Activated CD8-positive, alpha-beta memory T cell treated with anti-CD3 and anti-CD28 coated beads for 4 hours (primary cell): ENCODE measurements at regions not wholly inside any gene's neighbourhood (a gene's known extent, or its start where the extent isn't known, plus 50 kb on each side); places are given as distances from the start of the nearest gene placed in this dataset.

ENCODE experiments used
- DNase-seq, 2 donors: peaks; one replicate each; pipeline ENCODE4 v3.0.0-alpha.2; 2020; ENCODE audit warnings: low read depth in 2 of 2

DNA sequence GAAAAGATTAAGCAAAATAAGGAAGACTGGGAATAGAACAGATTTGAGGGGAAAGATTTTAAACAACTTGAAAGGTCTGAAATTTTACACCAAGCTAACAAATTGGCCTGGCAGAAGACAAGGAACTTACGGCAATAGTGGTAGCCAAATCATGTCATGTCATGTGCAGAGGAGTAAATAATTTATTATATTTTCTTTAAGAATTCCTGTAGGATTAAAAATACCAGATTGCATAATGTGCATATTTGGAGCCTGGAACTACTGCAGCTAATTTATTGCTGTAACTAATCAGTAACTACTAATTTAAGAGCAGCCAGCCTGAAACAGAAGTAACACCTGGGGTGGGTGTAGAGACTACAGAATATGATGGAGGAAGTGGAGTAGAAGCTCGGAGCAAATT lies 334.3 kb downstream of the TGFB2 start:
- DNase-seq: no peak

DNA sequence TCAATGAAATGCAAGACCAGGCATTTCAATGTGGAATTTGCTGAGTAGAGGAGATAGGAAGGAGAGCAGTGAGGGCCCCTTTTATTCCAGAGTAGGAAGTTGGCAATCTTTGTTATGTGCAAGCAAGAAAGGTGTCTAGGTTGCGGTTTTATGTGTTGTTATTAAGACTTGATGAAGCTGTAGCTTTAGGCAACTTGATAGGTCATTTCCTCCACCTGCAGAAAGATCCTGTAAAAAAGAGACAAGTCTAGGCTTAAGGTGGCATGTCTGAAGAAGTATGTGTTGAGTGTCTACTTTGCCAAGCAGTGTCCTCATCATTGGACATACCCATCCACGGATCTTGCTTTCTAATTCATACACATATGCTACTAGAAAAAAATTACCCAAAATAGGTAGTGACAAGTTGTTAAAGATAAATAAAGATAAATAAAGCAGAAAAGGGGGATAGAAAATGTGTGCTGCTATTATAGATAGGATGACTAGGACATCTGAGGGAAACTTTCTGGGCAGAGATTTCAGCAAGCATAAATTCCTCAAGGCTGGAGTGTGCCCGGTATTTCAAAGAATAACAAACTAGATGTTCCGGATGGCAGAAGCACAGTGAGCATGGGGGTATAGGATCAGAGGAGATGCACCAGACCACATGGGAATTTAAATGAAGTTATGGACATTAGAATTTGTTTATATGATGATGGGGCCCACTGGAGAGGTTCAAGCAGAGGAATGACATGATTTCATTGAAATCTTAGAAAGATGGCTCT lies 335.0 kb downstream of the TGFB2 start:
- no peak for DNase-seq

DNA sequence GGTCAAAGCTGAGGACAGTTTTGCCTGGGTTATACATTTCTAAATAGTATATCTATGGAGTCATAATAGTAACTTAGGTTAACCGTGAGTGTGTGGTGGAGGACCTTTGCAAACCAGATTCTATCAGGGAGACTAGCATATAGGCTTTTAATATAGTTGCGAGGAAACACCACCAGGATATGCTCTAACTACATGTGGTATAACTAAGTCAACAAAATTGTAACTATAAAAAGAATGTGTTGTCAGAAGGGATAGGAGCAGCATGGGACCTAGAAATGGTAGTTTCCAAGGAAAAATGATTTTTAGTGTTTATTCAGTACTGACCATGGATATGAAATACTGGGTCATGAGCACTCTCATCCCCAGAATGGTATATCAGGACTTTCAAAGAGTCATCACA lies 338.1 kb downstream of the TGFB2 start:
- DNase-seq: no peak

DNA sequence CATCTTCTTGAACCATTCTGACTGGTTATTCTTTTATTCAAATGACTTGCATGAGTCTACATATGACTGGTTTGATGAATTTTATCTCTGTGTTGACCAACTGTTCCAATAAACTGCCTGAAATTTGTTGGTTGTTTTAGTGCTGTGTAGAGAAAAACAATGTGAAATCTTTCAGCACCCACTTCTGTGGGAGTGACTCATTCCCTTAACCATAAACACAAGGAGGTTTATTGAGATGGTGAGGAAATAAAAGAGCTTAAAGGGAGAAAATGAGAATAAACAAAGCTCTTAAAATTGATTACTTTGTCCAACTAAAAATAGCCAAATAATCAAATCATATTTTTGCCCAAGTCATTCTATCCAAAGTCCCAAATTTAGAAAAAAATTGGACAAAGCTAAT lies 341.1 kb downstream of the TGFB2 start:
- DNase-seq: no peak

DNA sequence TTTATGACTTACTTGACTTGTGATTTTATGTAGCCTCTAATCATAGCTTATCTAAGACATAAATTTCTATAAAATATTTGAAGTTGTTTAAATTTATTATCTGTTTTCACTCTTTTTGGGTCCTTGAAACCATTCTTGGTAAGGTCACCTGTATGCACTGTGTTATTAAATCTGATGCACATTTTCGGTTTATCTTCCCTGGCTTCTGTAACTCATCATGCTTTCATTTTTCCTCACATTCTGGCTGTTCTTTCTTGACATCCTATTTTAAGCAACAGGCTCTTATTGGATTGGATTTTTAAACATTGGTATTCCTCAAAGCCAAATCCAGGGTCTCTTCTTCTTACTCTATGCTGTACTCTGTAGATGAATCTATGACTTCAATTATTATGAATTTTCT lies 341.6 kb downstream of the TGFB2 start:
- no peak for DNase-seq

DNA sequence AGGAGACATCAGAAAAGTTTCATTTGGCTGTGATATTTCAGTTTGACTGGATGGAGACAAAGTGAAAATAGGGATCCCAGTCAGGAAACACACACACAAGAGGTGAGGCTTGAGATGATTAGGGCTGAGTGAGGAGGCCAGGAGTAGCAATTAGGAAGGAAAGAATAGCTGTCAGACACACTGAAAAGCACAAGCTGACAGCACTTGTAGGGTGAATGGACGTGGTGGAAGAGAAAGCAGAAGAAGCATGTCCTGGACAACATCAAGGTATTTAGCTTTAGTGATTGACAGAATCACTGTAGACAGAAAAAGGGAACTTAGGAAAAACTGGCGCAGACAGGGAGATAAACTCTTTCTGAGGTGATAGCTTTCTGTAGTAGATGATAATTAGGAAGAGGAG lies 347.7 kb downstream of the TGFB2 start:
- DNase-seq: no peak

DNA sequence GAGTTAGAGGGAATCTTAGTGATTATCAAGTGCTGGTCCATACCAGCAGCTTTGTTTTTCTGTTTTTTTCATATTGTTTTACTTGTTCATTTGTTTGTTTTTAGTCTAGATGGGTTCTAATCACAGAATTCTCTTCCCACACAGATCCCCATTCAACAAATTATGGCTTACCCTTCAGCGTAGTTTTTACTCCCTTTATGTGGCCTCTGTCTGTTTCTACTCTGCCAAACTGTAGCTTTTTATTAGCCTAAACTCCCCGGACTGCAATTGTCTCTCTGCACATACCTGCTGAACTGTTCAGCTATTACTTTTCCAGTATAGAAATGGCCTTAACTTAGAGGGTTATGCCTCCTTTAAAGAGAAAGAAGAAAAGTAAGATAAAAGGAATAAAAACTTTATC lies 348.5 kb downstream of the TGFB2 start:
- no peak for DNase-seq

DNA sequence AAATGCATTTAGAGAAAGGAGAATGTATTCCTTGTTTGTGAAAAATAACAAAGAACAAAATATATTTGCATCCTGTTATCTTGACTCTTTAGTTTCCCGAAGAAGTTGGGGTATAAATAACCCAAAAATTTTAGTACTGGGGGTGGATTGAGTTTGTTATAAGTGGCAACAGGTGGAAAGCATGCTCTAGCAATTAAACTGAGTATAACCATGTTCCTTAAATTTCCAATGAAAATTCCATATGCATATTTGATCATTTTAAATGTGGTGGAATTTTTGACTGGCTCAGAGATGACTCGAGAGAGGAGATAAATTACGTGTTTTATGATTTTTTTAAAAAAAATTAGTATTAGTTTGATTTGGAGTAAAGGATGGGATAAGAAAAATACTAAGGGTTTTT lies 348.9 kb downstream of the TGFB2 start:
- DNase-seq: no peak

DNA sequence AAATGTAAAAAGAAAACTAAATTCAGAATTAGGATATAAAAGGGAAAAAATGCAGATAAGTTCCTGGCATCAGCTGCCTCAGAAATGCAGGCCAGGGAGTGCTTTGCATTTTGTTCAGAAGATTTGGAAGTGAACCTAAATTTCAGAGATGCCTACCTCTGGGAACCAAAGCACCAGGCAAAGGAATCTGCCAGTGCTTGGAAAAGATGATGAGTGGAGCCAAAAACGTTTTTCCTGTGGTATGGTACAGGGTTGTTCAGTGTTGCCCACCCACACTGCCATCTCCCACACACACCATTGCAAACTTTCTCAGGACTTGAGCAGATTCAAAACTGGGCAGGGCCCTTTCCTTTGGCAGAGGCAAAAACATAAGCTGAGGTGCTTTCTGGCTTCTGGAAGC lies 349.5 kb downstream of the TGFB2 start:
- DNase-seq: no peak

DNA sequence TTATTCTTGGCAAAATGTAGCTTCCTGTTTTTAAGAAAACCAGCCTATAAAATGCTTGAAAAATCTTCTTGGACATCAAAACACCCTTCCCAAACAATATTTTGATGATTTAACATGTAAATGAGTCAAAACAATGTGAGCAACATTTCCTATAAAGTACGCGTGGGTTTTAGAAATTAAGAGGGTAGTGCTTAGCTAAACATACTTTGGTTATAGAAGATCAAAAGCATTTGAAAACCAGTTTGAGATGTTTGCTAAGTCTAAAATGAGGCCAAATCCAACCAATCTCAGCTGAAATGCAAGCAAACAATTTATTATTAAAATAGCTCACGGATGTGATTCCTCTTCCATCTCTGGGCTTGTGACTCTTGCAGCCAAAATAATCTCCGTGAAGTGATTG lies 350.4 kb downstream of the TGFB2 start:
- no peak for DNase-seq

DNA sequence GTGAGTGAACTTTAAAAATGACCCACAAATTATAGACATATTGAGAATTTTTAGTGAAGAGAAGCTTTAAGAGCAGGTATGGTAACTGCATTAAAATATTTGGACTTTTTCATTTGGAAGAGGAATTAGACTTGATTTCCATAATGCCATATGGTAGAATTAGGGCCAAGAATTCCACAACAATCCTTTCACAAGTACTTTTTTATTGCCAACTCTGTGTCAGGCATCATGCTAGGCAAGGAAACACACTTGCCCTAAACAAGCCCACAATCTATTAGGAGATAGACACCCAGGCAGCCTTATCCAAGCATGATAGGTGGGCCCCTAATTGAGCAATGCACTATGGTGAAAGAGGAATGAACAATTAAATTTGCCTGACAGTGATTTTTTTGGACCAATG lies 353.0 kb downstream of the TGFB2 start:
- DNase-seq: no peak

DNA sequence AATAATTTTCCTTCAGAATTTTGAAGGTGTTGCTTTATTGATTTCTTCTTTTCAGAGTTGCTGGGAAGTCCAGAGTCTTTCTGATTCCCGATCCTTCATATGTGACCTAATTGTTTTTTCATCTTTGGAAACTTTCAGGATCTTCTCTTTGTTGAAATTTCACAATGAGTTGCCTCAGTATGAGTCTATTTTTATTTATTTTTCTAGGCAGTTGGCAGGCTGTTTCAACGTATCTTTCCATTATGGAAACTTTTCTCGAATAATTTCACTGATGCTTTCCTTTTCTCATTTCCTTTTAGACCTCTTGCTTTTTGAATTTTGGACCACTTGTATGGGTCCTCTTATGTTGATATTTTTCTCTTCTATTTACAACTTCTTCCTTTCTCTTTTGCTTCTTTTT lies 354.3 kb downstream of the TGFB2 start:
- DNase-seq: no peak

DNA sequence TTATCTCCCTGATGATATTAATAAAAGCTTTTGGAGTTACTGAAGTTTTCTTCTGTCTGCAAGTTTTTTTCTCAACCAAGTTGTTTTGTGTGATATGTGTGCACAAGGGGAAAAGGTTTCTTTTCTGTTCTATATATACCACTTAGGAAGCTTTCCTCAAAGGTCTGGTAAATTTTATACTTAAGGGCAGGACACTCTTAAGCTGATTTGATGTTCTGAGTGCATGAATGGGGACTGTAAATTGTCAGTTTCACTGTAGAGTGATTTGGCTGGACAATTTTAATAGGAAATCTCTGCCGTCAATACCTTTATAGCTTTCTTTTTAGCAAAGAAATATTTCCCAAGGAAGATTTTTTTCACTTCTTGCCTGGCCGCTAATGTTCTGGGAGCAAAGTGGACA lies 354.7 kb downstream of the TGFB2 start:
- no peak for DNase-seq

DNA sequence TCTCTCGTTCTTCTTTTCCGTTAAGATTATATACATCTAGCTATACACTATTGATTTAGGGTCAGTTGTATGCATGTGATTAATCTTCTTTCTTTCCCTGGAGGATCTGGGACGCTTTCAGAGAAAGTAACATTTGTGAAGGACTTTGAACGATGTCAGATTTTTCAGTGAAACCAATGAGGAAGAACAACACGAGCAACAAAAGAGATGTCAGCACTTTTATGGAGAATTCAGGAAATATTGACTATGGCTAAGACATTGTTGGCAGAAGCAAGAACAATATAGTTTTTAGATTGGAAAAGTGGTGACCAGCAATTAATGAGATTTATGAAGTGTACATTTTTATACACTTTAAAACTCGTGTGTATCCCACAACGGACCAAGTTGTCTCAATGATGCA lies 355.5 kb downstream of the TGFB2 start:
- DNase-seq: no peak

DNA sequence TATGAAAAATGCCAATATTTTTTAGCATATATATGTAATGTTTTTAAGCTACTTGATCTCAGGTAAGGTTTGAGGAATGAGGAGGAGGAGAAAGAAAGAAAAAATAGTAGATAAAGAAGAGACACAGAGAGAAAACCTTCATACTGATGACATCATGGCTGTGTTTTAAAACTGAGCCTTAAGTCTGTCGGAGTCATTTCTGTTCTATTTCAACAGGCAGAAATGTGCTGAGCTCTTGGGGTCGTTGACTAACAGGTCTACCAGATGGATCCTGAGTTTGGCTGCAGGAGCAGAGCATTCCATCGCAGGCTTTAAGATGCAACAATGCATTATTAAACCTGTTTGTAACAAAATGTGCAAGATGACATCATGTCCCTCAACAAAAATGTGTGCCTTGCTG lies 356.0 kb downstream of the TGFB2 start:
- DNase-seq: no peak

DNA sequence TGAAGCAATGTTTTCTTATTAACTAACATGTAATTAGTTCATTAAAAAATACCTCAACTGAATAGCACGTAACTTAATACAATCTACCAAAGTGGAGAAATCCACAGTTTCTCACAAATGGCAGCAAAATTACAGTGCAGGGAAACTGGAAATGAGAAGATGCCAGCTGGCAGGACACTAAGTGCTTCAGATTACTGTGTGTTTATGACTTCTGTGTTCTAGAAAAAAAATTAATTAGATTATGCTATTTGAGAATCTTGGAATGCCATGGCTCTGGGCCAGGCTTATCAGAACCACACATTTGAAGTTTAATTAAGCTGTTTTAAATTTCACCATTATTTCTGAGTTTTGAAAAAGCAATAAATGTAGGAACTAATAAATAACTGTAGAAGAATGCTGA lies 357.6 kb downstream of the TGFB2 start:
- DNase-seq: no peak

DNA sequence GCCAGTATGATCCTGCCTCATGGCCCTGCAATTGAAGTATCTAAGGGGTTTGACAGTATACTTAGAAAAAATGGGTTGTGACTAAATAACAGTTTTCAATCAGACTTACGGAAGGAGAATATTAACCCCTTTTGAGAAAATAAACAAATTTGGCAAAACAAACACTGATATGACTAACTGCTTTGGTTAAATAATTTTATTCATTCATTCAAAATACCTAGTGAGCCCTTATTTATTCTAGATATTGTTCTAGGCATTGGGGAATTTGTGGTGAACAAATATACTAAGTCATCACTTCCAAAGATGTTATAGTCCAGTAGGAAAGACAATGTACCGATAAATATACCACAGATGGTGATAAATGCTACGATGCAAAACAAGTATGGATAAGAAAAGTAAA lies 358.7 kb downstream of the TGFB2 start:
- DNase-seq: no peak

DNA sequence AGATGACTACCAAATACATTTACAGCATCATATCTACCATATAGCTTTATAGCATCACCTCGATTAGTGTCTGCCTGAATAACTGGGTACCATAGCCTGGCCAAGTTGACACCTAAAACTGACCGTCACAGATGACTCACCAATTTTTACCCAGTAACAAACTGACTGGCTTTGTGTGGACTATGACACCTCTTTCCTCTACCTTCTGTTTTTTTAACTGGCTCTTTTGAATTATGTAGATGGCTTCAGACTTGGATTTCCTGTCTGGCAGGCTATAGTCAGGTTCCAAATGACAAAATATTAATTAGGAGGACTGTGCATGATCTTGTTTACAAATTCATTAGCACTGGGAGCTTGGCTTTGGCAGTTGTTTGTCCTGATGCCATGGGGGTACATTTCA lies 360.3 kb downstream of the TGFB2 start:
- no peak for DNase-seq

DNA sequence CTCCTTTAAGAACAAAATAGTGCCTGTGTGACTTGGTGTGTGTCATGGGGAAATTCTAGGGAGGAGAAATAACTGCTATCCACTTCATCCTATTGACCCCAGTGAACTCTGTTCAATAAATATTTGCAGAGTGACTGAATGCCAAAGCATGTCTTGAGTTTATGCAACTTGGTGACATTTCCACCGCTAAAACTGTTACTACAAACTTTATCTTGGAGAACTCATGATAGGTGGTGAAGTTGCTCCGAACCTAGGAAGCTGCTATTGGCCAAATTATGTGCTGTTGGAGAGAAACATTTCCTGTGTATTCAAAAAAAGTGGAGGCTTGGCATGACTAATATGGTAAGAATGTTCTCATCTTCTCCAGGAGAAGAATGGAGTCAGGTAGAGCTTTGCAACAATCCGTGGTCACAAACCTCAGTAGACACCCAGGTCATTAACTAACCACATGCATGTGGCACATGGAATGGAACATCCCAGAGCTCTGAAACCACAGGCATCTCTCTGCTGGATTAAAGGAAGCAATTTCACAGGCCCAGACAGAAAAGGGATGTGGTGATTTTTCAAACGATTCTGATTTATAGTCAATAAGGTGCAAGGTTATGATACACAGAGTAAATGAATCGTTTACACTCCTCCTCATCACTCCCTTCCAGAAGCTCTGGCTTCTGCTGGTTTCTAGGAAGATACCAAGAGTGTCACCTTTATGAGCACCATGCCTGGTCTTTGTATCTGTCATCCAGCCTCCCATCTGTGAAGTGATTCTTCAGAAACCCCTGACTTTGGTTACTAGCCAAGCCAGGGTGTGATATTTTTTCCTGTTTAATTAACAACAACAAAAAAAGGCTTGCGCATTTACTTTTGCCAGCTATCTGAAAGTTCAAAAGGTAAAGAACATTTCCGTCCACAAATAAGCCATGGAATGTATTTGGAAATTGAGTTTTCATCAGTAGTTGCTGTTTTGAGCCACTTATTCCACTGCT lies 361.1 kb downstream of the TGFB2 start:
- no peak for DNase-seq

DNA sequence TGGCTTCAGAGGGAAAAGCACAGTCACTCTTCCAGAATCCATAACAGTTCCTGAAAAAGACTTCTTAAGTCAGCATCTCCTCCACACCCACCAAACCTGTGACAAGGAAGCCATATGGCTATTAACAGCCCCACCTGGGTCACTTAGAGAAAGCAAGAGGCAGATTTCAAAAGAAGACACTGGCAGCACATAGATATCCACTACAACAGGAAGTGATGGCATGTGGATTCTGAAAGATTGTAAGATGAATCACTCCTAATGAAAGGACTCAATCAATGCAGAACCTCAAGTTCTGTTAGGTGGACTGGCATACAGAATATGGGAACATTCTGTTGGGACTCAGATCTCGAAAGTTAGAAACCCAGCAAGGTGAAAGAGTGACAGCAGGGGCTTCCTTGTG lies 365.9 kb downstream of the TGFB2 start:
- no peak for DNase-seq

DNA sequence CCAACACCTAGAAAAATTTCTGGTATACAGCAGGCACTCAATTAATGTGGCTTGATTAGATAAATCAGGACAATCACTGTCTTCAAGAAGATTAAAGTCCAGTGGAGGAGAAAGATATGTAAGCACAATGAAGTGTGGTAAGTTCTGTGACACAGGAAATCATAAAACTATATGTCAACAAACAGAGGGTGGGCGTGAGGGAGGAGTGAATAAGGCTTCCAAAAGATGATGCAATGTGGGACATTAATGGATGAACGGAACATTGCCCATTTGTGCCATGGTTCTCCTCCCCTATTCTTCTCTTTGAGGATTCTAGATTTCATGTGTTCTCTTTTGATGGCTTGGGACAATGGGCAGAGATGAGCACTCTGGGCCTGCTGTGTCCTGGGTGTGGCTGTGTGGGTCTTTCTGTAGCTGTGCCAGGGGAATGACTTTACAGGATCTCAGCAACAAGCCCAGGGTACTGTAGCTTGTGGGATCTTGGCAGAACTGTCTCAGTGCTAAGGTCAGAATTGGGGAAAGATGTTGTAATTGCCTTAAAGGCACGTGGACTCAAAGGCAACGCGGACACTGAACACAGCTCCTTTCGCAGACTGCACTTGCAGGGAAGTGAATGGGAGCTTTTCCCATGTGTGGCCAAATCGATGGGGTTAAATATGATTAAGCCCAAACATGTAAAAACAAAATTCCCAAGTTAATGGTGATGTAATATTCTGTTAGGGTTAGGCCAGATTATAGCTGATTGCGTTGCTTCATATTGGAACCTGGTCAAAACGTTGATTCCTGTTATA lies 366.9 kb downstream of the TGFB2 start:
- DNase-seq: no peak

DNA sequence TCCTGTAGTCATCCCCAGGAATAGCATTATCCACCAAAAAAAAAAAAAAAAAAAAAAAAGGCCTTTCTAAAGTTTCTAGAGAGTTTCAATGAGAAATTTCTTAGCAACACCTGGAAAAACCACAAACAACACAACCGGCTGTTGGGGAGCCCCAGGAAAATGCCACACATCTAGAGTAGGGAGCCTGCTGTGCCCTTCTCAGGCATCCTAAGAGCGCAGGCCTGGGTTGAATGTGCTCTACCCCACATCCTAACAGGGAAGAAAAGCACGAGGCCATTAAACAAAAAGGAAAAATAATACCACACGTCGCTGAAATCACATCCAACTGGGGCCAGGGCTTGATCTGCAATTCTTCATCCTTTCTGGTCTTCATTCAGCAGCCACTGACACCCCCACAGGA lies 367.5 kb downstream of the TGFB2 start:
- DNase-seq: no peak
